ENCODE measurements at regions not wholly inside any gene's neighbourhood (a gene's known extent, or its start where the extent isn't known, plus 50 kb on each side); places are given as distances from the start of the nearest gene placed in this dataset.
"Not testable (repeated sequence)": the region's sequence is repeated elsewhere in the genome, so short reads cannot be mapped to it uniquely, and the experiment has no call there.

DNA sequence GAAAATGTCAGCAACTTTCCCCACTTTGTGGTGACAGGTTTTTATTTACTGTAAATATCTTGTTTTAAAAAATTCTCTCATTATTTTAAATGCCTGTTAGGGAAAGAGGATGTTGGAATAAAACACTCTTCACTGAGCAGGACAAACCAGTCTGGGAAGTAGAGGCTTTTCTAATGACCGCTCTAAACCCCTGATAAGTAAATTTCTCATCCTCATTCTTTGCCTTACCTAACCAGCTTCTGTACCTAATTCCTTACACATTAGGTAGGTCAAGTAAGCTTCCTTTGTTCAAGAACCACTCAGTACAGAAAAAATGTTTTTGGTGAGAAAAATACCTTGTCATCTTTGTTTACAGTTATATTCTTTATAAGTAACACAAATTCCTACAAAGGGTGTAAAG lies 143.6 kb downstream of the GPR85 start:
- no peak overlapping the region for H3K4me3 ChIP-seq
- peaks cover 24% of the 10 kb centered on the region for H3K4me1 ChIP-seq
- peaks cover 5% of the 10 kb centered on the region for H3K27me3 ChIP-seq (ENCODE audit: low read depth)
- H3K9me3 ChIP-seq (replicated peaks), result no peaks in the 10 kb centered on the region
- H3K27ac ChIP-seq (replicated peaks), result no peak overlapping the region
- intact Hi-C loops (cut with micrococcal nuclease), result no loop called here
- no peaks in the 10 kb centered on the region for H3K36me3 ChIP-seq
- TF ChIP-seq, protein P1, sequence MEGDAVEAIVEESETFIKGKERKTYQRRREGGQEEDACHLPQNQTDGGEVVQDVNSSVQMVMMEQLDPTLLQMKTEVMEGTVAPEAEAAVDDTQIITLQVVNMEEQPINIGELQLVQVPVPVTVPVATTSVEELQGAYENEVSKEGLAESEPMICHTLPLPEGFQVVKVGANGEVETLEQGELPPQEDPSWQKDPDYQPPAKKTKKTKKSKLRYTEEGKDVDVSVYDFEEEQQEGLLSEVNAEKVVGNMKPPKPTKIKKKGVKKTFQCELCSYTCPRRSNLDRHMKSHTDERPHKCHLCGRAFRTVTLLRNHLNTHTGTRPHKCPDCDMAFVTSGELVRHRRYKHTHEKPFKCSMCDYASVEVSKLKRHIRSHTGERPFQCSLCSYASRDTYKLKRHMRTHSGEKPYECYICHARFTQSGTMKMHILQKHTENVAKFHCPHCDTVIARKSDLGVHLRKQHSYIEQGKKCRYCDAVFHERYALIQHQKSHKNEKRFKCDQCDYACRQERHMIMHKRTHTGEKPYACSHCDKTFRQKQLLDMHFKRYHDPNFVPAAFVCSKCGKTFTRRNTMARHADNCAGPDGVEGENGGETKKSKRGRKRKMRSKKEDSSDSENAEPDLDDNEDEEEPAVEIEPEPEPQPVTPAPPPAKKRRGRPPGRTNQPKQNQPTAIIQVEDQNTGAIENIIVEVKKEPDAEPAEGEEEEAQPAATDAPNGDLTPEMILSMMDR (IDR thresholded peaks at IDR 0.05; ENCODE audit: borderline replicate concordance), result no peak
- DNase-seq, result no peak

DNA sequence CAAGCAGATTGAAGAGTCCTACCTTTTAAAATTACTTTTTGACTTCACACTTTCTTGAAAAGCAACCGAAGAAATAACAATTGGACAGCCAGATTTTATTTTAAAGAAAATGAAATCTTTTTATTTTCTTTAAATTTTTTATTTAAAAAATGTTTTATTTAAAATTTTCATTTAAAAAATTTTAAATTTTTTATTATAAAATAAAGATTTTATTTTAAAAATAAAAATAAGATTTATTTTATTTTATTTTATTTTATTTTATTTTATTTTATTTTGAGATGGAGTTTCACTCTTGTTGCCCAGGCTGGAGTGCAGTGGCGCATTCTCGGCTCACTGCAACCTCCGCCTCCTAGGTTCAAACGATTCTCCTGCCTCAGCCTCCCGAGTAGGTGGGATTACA lies 144.5 kb downstream of the GPR85 start:
- H3K9me3 ChIP-seq (replicated peaks); H3K27ac ChIP-seq (replicated peaks); H3K27me3 ChIP-seq (ENCODE audit: low read depth); DNase-seq; H3K4me3 ChIP-seq; intact Hi-C loops (cut with micrococcal nuclease); H3K36me3 ChIP-seq: not testable (repeated sequence)
- peaks cover 33% of the 10 kb centered on the region for H3K4me1 ChIP-seq

DNA sequence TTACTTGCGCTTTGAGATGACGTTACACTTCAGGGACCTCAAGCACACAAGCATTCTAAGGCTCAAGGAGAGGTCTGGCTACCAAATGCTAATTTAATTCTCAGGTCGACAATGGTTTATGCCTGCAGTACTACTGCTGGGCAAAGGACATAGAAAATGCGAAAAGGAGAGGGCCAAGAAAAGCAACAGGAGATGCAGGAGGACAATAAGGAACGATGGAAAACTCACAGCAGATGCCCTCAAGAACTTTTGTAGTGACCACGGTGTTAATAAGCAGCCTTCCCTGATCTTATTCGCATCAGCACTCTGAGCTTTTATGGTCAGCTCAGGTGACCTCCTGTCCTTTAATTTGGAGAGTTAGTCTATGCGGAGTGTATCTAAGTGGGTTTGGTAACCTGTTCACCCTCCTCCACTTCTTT lies 146.3 kb downstream of the GPR85 start:
- Histone ChIP-seq H3K9me3 (replicated peaks) (no peaks in the 10 kb centered on the region), H3K4me1 (peaks cover 50% of the 10 kb centered on the region), H3K4me3 (peak overlapping the region; percentile 93), H3K36me3 (no peaks in the 10 kb centered on the region), H3K27ac (replicated peaks) (peak overlapping the region; percentile 86), H3K27me3 (ENCODE audit: low read depth) (no peaks in the 10 kb centered on the region)
- TF ChIP-seq, protein P1 (IDR thresholded peaks at IDR 0.05; ENCODE audit: borderline replicate concordance), result no peak
- no peak for DNase-seq
- intact Hi-C loops (cut with micrococcal nuclease), result no loop called here

DNA sequence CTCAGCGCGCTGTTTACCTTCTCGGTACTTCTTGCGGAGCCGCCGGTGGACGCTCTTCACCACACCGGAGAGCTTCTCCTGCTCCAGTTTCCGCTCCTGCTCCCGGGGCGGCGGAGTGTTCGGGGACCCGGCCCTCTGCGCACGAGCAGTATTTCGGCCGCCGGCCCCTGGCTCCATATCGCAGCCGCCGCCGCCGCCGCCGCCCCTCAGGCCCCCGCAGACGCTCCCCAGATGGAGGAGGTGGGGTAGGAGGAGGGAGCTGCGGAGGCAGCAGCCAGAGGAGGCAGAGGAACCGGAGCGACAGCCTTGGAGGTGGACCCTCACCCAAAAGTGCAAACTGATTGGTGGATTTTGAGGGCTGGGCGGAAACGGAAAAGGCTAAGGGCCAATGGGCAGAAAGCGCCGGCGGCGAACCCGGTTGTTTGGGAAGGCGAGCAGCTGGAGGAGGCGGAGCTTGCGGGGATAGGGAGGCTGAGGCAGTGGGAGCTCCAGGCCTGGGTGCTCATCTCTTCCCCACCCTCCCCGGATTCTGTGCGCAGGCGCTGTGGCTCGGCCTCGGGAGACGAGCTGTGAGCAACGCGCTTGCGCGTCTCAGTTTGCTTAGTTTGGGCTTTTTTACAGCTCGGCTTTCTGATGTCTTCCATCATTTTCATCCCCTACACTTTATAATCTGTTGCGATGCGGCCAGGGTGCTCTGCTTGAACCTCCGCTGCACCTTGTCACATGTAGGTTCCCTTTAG lies 146.9 kb downstream of the GPR85 start:
- TF ChIP-seq, protein P1 (IDR thresholded peaks at IDR 0.05; ENCODE audit: borderline replicate concordance), result no peak
- H3K4me3 ChIP-seq, result peak overlapping the region; percentile 93
- H3K27ac ChIP-seq (replicated peaks), result peak overlapping the region; percentile 86
- intact Hi-C loops (cut with micrococcal nuclease), result no loop called here
- H3K4me1 ChIP-seq, result peaks cover 56% of the 10 kb centered on the region
- DNase-seq, result peak; percentile 99
- no peaks in the 10 kb centered on the region for H3K9me3 ChIP-seq (replicated peaks)
- H3K27me3 ChIP-seq (ENCODE audit: low read depth), result no peaks in the 10 kb centered on the region
- H3K36me3 ChIP-seq, result no peaks in the 10 kb centered on the region

DNA sequence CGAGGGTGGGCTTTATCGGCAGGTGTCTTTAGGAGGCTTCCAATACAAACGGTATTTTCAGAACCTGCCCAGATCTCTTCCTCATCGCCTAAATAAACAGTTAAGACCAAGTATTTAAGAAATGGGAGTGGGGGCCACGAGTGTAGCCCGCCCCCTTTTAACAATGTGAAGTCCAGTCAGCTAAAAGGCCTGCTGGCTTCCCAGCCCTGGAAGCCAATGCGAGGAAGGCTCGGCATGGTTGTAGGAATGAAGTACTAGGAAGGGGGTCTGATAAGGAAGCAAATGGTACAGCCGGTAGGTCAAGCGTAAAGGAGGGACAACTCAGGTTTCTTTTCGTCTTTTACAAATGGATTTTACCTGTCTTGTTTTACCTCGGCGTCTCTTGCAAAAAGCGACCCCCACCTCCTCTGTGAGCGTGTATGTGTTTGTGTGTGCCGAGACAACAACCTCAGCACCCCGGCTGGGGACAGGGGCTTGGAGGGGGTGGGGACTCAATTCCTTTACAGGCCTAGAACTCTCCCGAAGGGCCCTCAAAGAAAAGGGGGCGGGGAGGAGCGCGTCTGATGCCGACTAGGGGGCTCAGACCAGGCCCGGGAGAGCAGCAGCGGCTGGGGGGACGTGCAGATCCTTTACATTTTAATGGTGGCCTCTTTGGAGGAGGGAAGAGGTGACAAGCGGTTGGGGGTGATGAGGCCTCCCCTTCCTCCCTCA lies 147.6 kb downstream of the GPR85 start:
- Histone ChIP-seq H3K4me3 (peak overlapping the region; percentile 93), H3K27ac (replicated peaks) (peak overlapping the region; percentile 86), H3K27me3 (ENCODE audit: low read depth) (no peaks in the 10 kb centered on the region), H3K4me1 (peaks cover 57% of the 10 kb centered on the region), H3K9me3 (replicated peaks) (no peaks in the 10 kb centered on the region), H3K36me3 (peaks cover 1% of the 10 kb centered on the region)
- intact Hi-C loops (cut with micrococcal nuclease), result no loop called here
- TF ChIP-seq, protein P1 (IDR thresholded peaks at IDR 0.05; ENCODE audit: borderline replicate concordance), result no peak
- peak; percentile 22 for DNase-seq

Data from left ventricle myocardium inferior (tissue), 1 donor.